D341Med (cell line): ENCODE measurements at regions not wholly inside any gene's neighbourhood (a gene's known extent, or its start where the extent isn't known, plus 50 kb on each side); places are given as distances from the start of the nearest gene placed in this dataset.

Source experiments
- DNase-seq: peaks from one replicate; pipeline ENCODE4 v3.0.0; 2012; ENCODE audit warnings: low spot score

DNA sequence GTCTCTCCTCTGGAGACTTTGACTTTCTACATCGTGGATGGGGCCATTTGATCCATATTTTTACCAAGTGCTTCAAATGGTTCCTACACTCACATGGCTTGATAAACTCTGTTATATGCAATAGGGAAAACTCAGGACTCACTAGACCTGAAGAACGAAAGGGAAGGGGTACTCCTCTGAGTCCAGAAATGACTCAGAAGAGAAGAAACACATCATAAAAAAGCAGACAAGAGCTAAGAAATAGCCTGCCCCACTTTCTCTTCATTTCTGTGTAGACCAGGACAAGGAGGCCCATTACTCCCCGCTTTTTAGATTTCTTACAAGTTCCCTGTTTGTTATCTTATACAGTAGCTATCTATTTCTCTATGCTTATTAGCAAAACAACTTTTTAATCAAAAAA is 369.8 kb upstream of the ARID1B start:
- no peak for DNase-seq

DNA sequence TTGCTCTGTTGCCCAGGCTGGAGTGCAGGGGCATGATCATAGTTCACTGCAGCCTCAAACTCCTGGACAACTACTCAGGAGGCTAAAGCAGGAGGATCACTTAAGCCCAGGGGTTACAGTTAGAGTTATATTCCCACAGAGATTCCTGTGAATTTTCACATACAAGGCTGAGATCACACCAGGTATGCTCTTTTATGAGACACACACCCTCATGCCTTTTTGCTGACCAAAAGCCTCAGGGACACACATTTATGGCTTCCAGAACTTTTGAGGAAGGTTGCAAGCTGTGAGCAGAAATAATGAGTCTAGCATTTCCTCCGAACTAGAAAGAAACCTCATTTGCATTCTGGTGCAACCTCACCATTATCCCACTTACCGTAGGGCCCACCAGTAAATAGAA is 370.5 kb upstream of the ARID1B start:
- no peak for DNase-seq

DNA sequence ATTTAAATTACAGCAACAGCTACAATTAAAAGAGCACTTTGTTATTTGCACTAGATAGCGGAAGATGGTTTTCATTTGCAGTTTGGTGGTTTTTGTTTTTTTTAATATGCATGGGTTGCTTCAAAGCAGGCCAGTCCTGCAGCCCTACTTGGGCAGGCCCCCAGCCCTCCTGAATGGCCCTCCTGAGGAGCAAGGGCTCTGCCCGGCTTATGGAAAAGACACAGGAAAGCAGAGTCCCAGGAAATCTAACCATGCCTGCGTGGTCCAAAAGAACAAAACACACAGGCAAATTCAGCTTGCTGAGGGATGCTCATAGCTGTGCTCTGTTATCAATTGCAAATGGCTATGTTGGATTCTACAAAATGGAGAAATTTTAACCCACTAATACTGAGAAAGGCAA is 371.1 kb upstream of the ARID1B start:
- no peak for DNase-seq

- no peak for DNase-seq
Measured at GRCh38 chr6:156402628-156403027, 374.6 kb upstream of the ARID1B start.

DNA sequence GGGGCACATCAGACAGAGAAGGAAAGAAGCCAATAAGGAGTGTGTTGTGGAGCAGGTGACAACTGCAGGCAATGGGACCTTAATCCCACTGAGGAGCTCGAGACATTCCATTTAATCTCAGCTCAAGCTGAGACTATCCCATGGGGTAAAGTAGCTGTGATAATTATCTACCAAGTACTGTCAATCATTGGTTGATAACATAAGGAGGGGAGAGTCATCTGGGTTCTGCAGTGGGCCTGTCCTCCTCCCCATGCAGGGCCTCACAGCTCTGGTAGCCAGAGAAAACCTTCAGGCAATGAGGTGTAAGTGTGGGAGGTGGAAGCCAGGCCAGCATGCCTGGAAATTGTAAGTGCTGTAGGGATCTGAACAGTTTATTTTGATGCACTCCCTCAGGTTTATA is 375.0 kb upstream of the ARID1B start:
- peak; percentile 42 for DNase-seq

GRCh38 chr6:156400487-156400886 is 376.7 kb upstream of the ARID1B start:
- DNase-seq, result no peak

DNA sequence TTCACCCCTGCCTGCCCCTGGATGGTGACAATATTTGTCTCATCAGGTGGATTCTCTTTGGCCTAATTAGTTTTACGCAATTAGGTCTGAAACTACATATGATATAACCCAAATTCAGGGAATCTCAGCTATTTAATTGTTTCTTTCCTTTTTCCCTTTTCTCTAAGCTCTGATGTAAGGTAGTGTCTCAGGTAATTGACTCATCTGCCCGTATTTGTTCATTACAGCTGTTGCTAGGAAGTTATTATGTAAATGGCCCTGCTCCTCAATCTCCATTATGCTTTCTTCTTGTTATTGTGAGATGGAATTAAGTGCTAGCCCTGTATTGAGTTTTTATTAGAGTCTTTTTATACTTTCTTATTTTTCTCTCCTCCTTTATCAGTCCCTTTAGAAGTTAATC is 378.2 kb upstream of the ARID1B start:
- no peak for DNase-seq

DNA sequence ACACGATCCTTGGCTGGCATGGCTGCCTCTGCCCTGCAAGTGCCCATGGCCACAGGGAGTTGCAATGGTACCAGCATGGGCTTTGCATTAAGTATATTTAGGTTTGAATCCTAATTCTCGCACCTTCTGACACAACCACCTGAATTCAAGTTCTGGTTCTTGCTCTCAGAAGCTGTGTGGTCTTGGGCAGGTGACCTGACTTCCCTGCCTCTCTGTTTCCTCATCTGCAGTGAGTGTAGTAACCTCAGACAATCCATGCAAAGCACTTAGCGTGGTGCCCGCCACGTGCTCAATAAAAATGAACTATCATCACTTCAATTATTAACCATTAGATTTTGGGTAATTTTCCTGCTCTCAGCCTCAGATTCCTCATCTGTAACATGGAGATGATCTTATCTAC is 378.8 kb upstream of the ARID1B start:
- no peak for DNase-seq

DNA sequence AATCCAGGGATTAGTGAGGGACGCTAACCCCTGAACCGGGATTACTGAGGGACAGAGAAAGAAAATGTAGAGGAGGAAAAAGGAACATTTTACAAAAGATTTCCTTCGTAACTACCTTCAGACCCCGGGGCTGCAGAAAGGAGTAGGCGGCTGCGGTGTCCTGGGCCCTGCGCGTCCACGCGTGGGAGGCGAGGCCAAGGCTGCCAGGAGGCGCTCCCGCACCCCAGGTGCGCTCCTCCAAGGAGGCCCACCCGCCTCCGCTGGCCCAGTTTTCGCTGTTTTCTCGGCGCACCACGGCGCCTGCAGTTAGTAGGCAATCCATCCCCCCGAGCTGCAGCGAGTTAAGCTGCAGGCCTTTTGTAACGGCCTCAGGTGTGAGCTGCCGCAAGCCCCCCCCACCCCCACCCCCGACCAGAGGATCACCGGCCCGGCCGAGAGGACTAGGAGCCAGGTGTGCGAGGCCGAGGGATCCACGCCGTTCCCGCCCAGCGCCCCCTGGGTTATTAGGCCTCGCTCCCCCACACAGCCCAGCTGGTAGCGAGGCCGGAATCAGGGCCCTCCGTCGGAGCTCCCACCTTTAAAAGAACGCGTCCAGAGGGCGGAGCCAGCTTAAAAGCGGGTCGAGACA is 380.3 kb upstream of the ARID1B start:
- no peak for DNase-seq

DNA sequence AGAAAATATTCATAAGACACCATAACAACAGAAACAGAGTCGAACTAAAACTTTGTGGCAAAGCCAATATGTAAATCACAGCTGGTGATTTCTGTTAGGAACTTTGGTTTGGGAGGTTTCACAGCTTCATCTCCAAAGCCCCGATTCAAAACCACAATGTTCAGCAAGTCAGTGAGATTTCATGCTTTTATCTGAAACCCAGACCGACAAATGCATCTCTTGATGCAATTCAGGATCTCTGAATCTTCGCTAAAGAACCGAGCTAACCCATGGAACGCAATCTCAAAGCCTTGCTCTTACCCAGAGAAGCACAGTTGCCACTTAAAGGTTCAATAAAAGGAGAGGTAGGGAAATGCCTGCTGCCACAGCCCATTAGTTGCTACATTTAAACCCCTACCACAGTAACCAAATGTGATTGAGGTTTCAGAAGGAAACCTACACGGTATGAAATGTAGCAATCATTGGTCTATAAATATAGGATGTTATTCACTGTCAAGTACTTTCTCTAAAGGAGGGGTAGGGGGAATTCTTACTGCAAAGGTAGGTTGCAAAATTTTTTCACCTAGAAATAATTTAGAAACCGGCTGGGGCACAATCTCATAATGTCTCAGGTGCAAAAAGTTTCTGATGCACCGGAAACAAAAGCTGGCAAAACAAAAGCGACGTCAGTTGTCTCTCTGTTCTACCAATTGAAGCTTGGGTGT is 381.0 kb upstream of the ARID1B start:
- no peak for DNase-seq

DNA sequence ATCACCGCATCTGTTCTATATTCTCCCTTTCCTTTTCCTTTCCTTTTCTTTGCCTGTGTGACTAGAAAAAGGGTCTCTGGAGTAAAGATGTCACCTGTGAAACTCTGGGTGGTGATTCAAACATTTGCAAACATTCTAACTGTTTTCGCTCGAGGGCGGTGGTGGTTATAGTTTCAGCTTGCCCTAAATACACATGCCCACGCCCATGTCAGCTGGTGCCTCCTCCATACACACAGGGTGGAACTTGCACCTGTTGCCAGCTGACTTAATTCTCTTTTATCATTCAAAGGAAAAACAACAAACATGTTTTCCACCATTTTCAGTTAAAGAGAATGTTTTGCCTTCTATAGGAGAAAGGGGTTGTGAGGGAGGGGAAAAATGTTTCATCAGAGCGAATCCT is 381.9 kb upstream of the ARID1B start:
- no peak for DNase-seq

- DNase-seq, result no peak
Measured at GRCh38 chr6:156392648-156393047, 384.5 kb upstream of the ARID1B start.

DNA sequence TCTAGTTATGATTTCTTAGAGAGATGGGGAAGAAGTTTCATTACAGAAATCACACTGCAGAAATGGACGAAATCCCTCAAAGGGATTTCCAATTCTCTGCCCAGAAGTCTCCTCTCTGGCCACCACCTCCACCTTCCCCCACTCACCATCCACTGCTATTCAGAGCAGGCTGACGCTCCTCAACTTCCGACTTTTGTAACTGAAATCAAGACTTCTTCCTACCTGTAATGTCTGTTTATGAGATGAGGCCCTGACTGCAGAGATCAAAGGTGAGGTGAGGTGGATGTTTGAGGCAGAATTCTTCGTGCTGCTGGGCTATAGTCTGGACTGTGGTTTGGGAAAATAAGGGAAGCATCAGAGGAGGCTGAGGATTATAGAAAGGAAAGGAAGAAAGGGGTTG is 385.2 kb upstream of the ARID1B start:
- no peak for DNase-seq

DNA sequence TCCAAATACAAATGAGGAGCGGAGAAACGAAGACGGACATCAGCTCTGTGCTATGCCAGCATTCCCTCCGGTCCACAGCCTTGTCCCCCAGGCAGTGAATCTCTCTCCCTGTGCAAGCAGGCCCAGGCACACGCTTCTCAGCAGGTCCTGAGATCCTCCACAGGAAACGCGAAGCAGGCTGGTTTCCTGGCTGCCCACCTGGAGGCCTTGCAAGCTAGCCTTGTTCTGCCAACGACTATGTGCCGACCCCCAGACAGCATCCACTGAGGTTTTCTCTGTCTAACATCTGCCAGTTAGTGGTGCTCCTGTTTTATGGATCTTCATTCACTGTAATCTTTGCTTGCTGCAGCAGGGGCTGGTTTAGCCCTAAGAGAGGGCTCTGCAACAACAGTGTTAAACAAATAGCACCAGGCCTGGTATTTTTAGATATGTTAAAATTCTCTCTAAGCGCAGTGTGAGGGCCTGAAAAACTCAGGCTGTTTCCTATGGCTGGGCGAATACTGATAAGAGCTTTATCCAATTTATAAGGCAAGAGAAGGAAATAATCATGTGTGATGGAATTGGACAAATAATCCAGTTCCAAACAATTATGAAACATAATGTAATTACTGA is 386.0 kb upstream of the ARID1B start:
- DNase-seq, result no peak

DNA sequence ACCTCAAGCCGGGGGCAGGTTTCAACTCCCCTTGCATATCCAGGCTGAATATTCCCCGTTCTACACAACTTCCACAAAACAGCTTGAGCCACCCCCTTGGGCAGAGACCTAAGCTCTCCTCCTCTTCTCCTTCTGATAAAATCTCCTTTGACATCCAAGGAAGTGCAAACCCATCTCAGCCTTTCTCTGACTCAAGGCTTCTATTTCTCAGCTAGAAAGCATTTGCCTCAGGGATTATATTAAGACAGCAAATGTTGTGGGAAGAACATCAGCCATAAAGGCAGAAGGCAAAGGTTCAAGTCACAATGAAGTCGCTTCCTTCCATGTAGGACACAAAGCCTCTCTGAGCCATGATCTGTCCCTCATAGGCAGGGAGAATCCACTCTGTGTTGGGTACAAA is 386.6 kb upstream of the ARID1B start:
- DNase-seq, result no peak

GRCh38 chr6:156389296-156389695 is 387.9 kb upstream of the ARID1B start:
- no peak for DNase-seq

GRCh38 chr6:156387472-156387871 is 389.7 kb upstream of the ARID1B start:
- DNase-seq, result no peak

- no peak for DNase-seq
Measured at GRCh38 chr6:156383059-156383458, 394.1 kb upstream of the ARID1B start.

GRCh38 chr6:156379392-156380289 is 397.5 kb upstream of the ARID1B start:
- DNase-seq, result no peak

DNA sequence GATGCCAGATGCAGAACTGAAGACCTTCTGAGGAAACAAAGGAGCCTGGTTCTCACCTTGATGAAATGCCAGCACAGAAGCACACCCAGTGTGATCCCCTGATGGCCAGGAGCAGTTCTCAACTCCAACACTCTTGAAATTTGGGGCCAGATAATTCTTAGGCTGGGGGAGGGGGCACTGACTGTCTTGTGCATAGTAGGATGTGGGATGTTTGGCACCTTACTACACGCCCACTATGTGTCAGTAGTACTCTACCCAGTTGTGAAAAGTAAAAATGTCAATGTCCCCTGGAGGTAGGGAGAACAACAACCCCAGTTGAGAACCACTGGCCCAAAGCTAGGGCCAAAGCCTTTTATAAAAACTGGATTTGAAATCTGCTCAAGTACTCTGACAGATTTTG is 398.3 kb upstream of the ARID1B start:
- no peak for DNase-seq

DNA sequence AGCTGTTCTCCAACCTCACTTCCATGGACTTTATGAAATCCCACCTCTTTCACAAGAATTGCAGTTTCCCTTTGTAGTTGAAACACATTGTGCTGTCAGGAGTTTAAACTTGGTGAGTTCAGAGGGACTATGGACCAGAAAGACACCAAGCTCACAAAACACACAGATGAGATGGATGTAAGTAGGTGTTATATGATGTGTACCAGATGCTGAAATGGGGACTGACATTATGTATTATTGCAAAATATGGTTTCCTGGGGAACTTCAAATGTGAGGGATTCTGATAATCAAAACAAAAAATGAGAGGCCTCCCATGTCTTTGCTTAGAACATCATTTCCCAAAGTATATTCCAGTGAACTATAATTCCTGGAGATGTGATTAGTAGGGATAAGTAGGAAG is 401.1 kb upstream of the ARID1B start:
- no peak for DNase-seq

- DNase-seq, result peak; percentile 32
Measured at GRCh38 chr6:156359912-156360311, 417.3 kb upstream of the ARID1B start.

DNA sequence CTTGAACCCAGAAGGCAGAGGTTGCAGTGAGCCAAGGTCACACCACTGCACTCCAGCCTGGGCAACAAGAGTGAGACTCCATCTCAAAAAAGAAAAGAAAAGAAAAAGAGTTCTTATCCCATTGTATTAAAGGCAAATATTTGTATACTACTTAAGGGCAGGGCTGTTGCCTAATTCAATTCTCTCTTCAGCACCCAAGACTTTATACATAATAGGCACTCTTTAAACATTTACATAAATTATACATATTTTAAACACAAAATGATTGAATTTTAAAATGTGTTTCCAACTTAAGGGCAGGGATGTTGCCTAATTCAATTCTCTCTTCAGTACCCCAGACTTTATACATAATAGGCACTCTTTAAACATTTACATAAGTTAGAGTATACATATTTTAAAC is 424.3 kb upstream of the ARID1B start:
- no peak for DNase-seq
